ENCODE measurements at regions not wholly inside any gene's neighbourhood (a gene's known extent, or its start where the extent isn't known, plus 50 kb on each side); places are given as distances from the start of the nearest gene placed in this dataset.

DNA sequence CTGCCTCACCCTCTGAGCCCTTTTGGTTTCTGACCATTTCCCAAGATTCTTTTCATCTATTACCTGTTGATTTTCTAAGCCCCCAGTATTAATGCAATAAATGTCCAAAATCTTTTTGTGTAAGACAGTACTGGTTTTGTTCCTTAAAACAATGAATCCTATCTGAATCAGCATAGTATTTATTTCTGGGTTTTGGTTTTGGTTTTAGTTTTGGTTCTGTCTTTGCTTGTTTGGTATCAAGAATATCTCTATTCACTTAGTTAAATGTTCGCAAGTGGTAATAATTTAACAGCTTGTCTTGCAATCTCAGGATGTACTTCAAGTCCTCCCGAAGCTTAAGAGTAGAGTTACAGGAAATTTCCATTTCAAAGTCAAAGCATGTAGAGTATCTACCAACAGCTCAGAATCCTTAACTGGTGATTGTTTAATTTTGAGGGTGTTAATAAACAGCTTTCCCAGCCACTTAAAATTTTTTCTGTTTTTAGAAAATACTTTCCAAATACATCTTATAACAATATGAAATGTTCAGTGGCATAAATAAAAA is 67.7 kb upstream of the NEDD4L start:
- H3K4me3 ChIP-seq (IDR thresholded peaks at IDR 0.05; ENCODE audit: insufficient read depth, low read depth, low read length): no peak overlapping the region
- H3K36me3 ChIP-seq (ENCODE audit: insufficient read depth): no peaks in the 10 kb centered on the region
- no peaks in the 10 kb centered on the region for H3K27me3 ChIP-seq (ENCODE audit: insufficient read depth, low read depth)
- peaks cover 13% of the 10 kb centered on the region for H3K4me1 ChIP-seq (ENCODE audit: low read depth, poor library complexity, severe bottlenecking)
- no peaks in the 10 kb centered on the region for H3K79me2 ChIP-seq (ENCODE audit: insufficient read depth, low read depth)
- peak overlapping the region; percentile 1; the same call in 1 of the 2 replicates for H3K27ac ChIP-seq
- H2AFZ ChIP-seq (ENCODE audit: low read depth): peak overlapping the region; percentile 70
- 0 out of 2 replicates have a peak overlapping the region, but pooled peaks have one; percentile 10 for H3K9ac ChIP-seq
- TF ChIP-seq, protein P1, sequence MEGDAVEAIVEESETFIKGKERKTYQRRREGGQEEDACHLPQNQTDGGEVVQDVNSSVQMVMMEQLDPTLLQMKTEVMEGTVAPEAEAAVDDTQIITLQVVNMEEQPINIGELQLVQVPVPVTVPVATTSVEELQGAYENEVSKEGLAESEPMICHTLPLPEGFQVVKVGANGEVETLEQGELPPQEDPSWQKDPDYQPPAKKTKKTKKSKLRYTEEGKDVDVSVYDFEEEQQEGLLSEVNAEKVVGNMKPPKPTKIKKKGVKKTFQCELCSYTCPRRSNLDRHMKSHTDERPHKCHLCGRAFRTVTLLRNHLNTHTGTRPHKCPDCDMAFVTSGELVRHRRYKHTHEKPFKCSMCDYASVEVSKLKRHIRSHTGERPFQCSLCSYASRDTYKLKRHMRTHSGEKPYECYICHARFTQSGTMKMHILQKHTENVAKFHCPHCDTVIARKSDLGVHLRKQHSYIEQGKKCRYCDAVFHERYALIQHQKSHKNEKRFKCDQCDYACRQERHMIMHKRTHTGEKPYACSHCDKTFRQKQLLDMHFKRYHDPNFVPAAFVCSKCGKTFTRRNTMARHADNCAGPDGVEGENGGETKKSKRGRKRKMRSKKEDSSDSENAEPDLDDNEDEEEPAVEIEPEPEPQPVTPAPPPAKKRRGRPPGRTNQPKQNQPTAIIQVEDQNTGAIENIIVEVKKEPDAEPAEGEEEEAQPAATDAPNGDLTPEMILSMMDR (conservative IDR thresholded peaks at IDR 0.05; ENCODE audit: low read depth, low read length): no peak
- no peaks in the 10 kb centered on the region for H4K20me1 ChIP-seq (ENCODE audit: insufficient read depth)
- peak overlapping the region; percentile 59 for H3K4me2 ChIP-seq

DNA sequence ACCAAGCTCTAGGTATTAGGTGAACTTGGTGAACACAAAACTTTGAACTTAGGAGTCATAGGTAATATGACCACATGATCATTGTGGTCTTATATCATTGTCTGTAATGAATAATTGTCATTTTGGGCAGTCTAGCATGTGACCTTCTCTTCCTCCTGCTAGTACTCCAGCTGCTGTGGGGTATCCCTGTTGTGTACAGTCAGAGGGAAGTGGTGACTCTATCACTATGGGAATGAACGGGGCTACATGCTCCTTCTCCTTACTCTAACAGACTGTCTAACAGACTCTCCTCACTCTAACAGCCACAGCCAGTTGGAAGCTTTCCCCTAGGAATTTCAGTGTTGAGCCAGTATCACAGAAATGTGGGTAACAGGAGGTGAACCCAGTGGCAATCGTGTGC is 68.2 kb upstream of the NEDD4L start:
- Histone ChIP-seq H3K79me2 (ENCODE audit: insufficient read depth, low read depth) (no peaks in the 10 kb centered on the region), H3K9ac (0 out of 2 replicates have a peak overlapping the region, but pooled peaks have one; percentile 10), H3K36me3 (ENCODE audit: insufficient read depth) (no peaks in the 10 kb centered on the region), H3K4me2 (peak overlapping the region; percentile 59), H2AFZ (ENCODE audit: low read depth) (peak overlapping the region; percentile 70), H3K27me3 (ENCODE audit: insufficient read depth, low read depth) (no peaks in the 10 kb centered on the region), H4K20me1 (ENCODE audit: insufficient read depth) (no peaks in the 10 kb centered on the region), H3K27ac (peak overlapping the region; percentile 1; the same call in 1 of the 2 replicates), H3K4me3 (IDR thresholded peaks at IDR 0.05; ENCODE audit: insufficient read depth, low read depth, low read length) (no peak overlapping the region), H3K4me1 (ENCODE audit: low read depth, poor library complexity, severe bottlenecking) (peaks cover 13% of the 10 kb centered on the region)
- TF ChIP-seq, protein P1 (conservative IDR thresholded peaks at IDR 0.05; ENCODE audit: low read depth, low read length): no peak

DNA sequence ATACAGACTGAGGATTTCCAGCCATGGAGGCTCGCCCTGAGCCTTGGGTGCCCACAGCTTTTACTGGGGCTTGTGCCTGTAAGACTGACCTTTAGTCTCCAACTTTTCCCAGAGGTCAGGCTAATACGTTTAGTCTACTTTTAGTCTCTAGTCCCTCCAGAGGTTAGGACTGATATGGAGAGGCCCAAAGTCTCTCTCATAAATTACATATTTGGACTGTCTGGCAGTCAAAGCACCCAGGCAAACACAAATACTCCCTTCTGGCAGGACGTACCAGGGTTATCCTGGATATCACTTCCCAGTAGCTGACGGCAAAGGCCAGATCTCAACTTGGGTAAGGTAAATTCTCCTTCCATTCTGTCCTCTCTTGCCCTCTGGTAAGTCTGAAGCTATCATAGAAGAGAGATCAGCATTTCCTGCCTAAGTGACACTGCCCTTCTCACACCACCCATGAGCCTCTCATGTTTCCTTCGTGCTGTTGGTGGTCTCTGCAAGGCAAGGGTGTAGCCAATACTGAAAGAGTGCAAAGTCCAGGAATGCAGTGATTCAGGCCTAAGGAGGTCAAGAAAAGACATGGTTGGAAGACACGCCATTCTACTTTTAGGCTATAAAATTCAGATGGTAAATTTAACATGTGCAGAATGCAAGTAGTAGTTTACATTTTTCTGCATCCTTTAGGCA is 69.3 kb upstream of the NEDD4L start:
- H3K27ac ChIP-seq: no peak overlapping the region
- no peak overlapping the region for H3K4me2 ChIP-seq
- TF ChIP-seq, protein P1 (conservative IDR thresholded peaks at IDR 0.05; ENCODE audit: low read depth, low read length): no peak

DNA sequence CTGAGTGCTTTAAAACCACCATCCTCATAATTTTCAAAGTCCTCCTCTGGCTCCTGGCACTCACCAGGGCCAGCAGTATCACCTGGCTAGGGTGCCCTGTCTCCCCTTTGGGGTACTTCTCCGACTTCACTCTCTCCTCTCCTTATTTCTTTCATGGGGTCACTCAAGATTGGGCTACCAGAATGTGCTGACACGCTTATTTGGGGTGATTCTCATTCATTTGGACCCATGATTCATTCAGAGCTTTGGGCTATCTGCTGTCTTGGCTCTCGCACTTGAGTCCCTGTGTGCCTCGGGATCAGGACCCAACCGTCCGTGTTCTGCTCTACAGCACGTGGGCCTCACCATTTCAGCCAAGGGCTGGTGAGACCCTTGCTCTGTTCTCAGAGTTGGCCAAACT is 70.1 kb upstream of the NEDD4L start:
- H3K4me2 ChIP-seq: no peak overlapping the region
- no peak overlapping the region for H2AFZ ChIP-seq (ENCODE audit: low read depth)
- no peaks in the 10 kb centered on the region for H4K20me1 ChIP-seq (ENCODE audit: insufficient read depth)
- TF ChIP-seq, protein P1 (conservative IDR thresholded peaks at IDR 0.05; ENCODE audit: low read depth, low read length): no peak
- H3K27me3 ChIP-seq (ENCODE audit: insufficient read depth, low read depth): no peaks in the 10 kb centered on the region
- no peak overlapping the region for H3K9ac ChIP-seq
- H3K79me2 ChIP-seq (ENCODE audit: insufficient read depth, low read depth): no peaks in the 10 kb centered on the region
- H3K4me3 ChIP-seq (IDR thresholded peaks at IDR 0.05; ENCODE audit: insufficient read depth, low read depth, low read length): no peak overlapping the region
- H3K36me3 ChIP-seq (ENCODE audit: insufficient read depth): no peaks in the 10 kb centered on the region
- no peak overlapping the region for H3K27ac ChIP-seq
- peaks cover 13% of the 10 kb centered on the region for H3K4me1 ChIP-seq (ENCODE audit: low read depth, poor library complexity, severe bottlenecking)

More for the DNA sequence above, 69.3 kb upstream of the NEDD4L start:
- Histone ChIP-seq H2AFZ (ENCODE audit: low read depth) (no peak overlapping the region), H3K4me1 (ENCODE audit: low read depth, poor library complexity, severe bottlenecking) (peaks cover 13% of the 10 kb centered on the region), H3K36me3 (ENCODE audit: insufficient read depth) (no peaks in the 10 kb centered on the region), H3K79me2 (ENCODE audit: insufficient read depth, low read depth) (no peaks in the 10 kb centered on the region), H4K20me1 (ENCODE audit: insufficient read depth) (no peaks in the 10 kb centered on the region), H3K9ac (no peak overlapping the region), H3K27me3 (ENCODE audit: insufficient read depth, low read depth) (no peaks in the 10 kb centered on the region), H3K4me3 (IDR thresholded peaks at IDR 0.05; ENCODE audit: insufficient read depth, low read depth, low read length) (no peak overlapping the region)

All from KMS-11 (cell line).